ENCODE measurements at regions not wholly inside any gene's neighbourhood (a gene's known extent, or its start where the extent isn't known, plus 50 kb on each side); places are given as distances from the start of the nearest gene placed in this dataset.
"Not testable (repeated sequence)": the region's sequence is repeated elsewhere in the genome, so short reads cannot be mapped to it uniquely, and the experiment has no call there.

GRCh38 chr7:5121256-5121655 lies 68.8 kb upstream of the WIPI2 start:
- H3K36me3 ChIP-seq; H3K4me1 ChIP-seq; ATAC-seq; H3K9me3 ChIP-seq; H3K27ac ChIP-seq; H3K27me3 ChIP-seq; H3K4me3 ChIP-seq; intact Hi-C loops (cut with DNase I): not testable (repeated sequence)
- DNase-seq: peak in 1 of 4 donors; percentile 72

GRCh38 chr7:5131238-5131637 lies 58.8 kb upstream of the WIPI2 start:
- H3K27ac ChIP-seq; ATAC-seq; H3K36me3 ChIP-seq; DNase-seq; H3K4me3 ChIP-seq; intact Hi-C loops (cut with DNase I); H3K9me3 ChIP-seq; H3K27me3 ChIP-seq; H3K4me1 ChIP-seq: not testable (repeated sequence)

GRCh38 chr7:5132539-5132938 lies 57.5 kb upstream of the WIPI2 start:
- Histone ChIP-seq H3K27ac (no peak overlapping the region), H3K9me3 (no peaks in the 10 kb centered on the region), H3K27me3 (no peaks in the 10 kb centered on the region), H3K4me3 (no peak overlapping the region), H3K4me1 (no peaks in the 10 kb centered on the region), H3K36me3 (no peaks in the 10 kb centered on the region)
- ATAC-seq (no peak), DNase-seq (no peak)
- intact Hi-C loops (cut with DNase I): no loop called here
- no peak for TF ChIP-seq CTCF (IDR thresholded peaks at IDR 0.05)

- peak in 1 of 4 donors; percentile 19 for DNase-seq
- Histone ChIP-seq H3K4me1 (no peaks in the 10 kb centered on the region), H3K27ac (no peak overlapping the region), H3K36me3 (no peaks in the 10 kb centered on the region), H3K4me3 (no peak overlapping the region), H3K9me3 (no peaks in the 10 kb centered on the region), H3K27me3 (peaks cover 0 to 14% of the 10 kb centered on the region in 2 donors)
- ATAC-seq: peak; percentile 69
- intact Hi-C loops (cut with DNase I): no loop called here
- TF ChIP-seq CTCF (IDR thresholded peaks at IDR 0.05): peak; percentile 11 to 36
Measured at GRCh38 chr7:5139998-5140397, 50.0 kb upstream of the WIPI2 start.

Measured in left lung (tissue), 4 donors.